SU-DHL-6 (cell line): ENCODE measurements at regions not wholly inside any gene's neighbourhood (a gene's known extent, or its start where the extent isn't known, plus 50 kb on each side); places are given as distances from the start of the nearest gene placed in this dataset.

Experiments
- CTCF ChIP-seq: fragments of 200-600 bp; sonication (generic); IDR thresholded peaks from one replicate; pipeline ENCODE4 v1.5.1; 2017; ENCODE audit warnings: antibody characterized with exemption, mild to moderate bottlenecking, low read length, moderate library complexity; ENCODE audit not compliant: insufficient read depth, poor library complexity, severe bottlenecking
- EZH2phosphoT487 ChIP-seq: fragments of 200-600 bp; sonication (generic), shearing (Covaris generic); conservative IDR thresholded peaks from 2 replicates; pipeline ENCODE4 v1.6.1; 2018; ENCODE audit warnings: mild to moderate bottlenecking, antibody characterized with exemption, low read length, moderate library complexity, mixed read lengths

GRCh38 chr1:213874789-213875188 is 113.0 kb upstream of the PROX1 start:
- TF ChIP-seq CTCF = no peak
- TF ChIP-seq EZH2phosphoT487 = no peak
